Right lobe of liver (tissue), 6 donors: ENCODE measurements at regions not wholly inside any gene's neighbourhood (a gene's known extent, or its start where the extent isn't known, plus 50 kb on each side); places are given as distances from the start of the nearest gene placed in this dataset.

Experiments used
- ATAC-seq, 4 donors: fragments of 200-7000 bp; cut with Tn5 transposase; one replicate each; pipeline ENCODE4 v1.9.1; 2020; ENCODE audit warnings: mild to moderate bottlenecking in 4 of 4, moderate library complexity in 4 of 4
- DNase-seq, 3 donors: peaks; one replicate each; pipeline ENCODE4 v3.0.0-alpha.2; 2020
- H3K27ac ChIP-seq, 3 donors: fragments of 200-600 bp; one replicate each; pipeline ENCODE4 v1.8.0; 2022
- H3K27me3 ChIP-seq, 2 donors: fragments of 200-600 bp; one replicate each; pipeline ENCODE4 v1.8.0; 2022
- H3K36me3 ChIP-seq, 4 donors: fragments of 200-600 bp; sonication (generic) in 1 of 4; one replicate each; pipeline versions ENCODE4 v1.5.1 to v1.8.0; 2017 to 2022; ENCODE audit warnings: control low read depth in 1 of 4
- H3K4me1 ChIP-seq, 4 donors: fragments of 200-600 bp; sonication (generic) in 1 of 4; one replicate each; pipeline versions ENCODE4 v1.5.1 to v1.8.0; 2017 to 2022; ENCODE audit warnings: control low read depth in 1 of 4
- H3K4me3 ChIP-seq, 3 donors: fragments of 200-600 bp; one replicate each; pipeline ENCODE4 v1.8.0; 2022
- H3K9me3 ChIP-seq, 4 donors: fragments of 200-600 bp; sonication (generic) in 1 of 4; one replicate each; pipeline versions ENCODE4 v1.5.1 to v1.8.0; 2017 to 2022; ENCODE audit warnings: control low read depth in 1 of 4
- POLR2A ChIP-seq: fragments of 450-650 bp; IDR thresholded peaks from one replicate; pipeline ENCODE4 v1.6.1; 2017; ENCODE audit warnings: antibody characterized with exemption, mild to moderate bottlenecking
- WGBS: methylation state at CpG from one replicate; pipeline ENCODE4 v1.1.6; 2018; ENCODE audit warnings: low coverage, low lambda C conversion rate; ENCODE audit not compliant: insufficient coverage; ENCODE audit errors: missing lambda C conversion rate; 5-methylcytosine and 5-hydroxymethylcytosine counted together
- intact Hi-C, 2 donors: fragments of 100-400 bp; cut with DNase I; formaldehyde crosslinking; loops; one replicate each; pipeline versions ENCODE4 v1.11.2 to v1.14.1; 2022
- TF ChIP-seq, protein P1 (sequence below), 4 donors: fragments of 200-600 bp in 3 of 4; fragments of 450-650 bp in 1 of 4; IDR thresholded peaks; one replicate each; pipeline versions ENCODE4 v1.5.1 to v1.8.0; 2016 to 2022; ENCODE audit warnings: antibody characterized with exemption in 4 of 4, mild to moderate bottlenecking in 2 of 4
- donor health status: DM: no; HTN: yes; CAD: no.
- donor health status: DM: no; HTN: no; CAD: no.
- donor health status: DM: no; HTN: no; CAD: no.
- donor health status: DM: no; HTN: yes; CAD: no.
- donor health status: DM: no; HTN: yes; CAD: no.

DNA sequence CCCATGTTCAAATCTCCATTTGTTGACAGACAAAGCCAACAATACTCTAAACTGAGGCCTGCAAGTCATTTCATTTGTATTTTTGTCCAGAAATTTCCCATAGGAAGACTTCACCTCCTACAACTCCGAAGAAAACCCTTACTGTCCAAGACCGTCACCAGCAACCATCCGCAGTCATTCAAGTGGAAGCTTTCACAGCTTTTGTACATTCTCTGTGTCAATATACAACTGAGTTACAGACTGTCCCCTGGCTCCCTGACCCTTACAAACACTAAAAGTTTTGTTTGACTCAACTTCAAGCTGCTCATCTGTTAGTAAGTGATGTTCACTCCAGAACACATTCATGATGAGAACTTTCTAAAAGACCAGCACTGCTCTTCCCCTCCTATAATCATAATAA, 210.1 kb downstream of the DEPDC1B start:
- Histone ChIP-seq H3K4me3 (no peak overlapping the region), H3K36me3 (no peaks in the 10 kb centered on the region), H3K27ac (no peak overlapping the region), H3K9me3 (no peaks in the 10 kb centered on the region), H3K27me3 (no peaks in the 10 kb centered on the region), H3K4me1 (no peaks in the 10 kb centered on the region)
- 78% methylated on average over 3 of the region's 3 CpGs for WGBS
- intact Hi-C loops, result no loop called here
- DNase-seq (no peak), ATAC-seq (no peak)
- TF ChIP-seq POLR2A, result no peak
- TF ChIP-seq, protein P1, sequence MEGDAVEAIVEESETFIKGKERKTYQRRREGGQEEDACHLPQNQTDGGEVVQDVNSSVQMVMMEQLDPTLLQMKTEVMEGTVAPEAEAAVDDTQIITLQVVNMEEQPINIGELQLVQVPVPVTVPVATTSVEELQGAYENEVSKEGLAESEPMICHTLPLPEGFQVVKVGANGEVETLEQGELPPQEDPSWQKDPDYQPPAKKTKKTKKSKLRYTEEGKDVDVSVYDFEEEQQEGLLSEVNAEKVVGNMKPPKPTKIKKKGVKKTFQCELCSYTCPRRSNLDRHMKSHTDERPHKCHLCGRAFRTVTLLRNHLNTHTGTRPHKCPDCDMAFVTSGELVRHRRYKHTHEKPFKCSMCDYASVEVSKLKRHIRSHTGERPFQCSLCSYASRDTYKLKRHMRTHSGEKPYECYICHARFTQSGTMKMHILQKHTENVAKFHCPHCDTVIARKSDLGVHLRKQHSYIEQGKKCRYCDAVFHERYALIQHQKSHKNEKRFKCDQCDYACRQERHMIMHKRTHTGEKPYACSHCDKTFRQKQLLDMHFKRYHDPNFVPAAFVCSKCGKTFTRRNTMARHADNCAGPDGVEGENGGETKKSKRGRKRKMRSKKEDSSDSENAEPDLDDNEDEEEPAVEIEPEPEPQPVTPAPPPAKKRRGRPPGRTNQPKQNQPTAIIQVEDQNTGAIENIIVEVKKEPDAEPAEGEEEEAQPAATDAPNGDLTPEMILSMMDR (IDR thresholded peaks at IDR 0.05), result no peak

GRCh38 chr5:60489377-60489776, 210.6 kb downstream of the DEPDC1B start:
- Histone ChIP-seq H3K4me1 (no peaks in the 10 kb centered on the region), H3K36me3 (no peaks in the 10 kb centered on the region), H3K4me3 (no peak overlapping the region), H3K27me3 (no peaks in the 10 kb centered on the region), H3K27ac (no peak overlapping the region), H3K9me3 (no peaks in the 10 kb centered on the region)
- TF ChIP-seq, protein P1 (IDR thresholded peaks at IDR 0.05), result no peak
- intact Hi-C loops, result no loop called here
- ATAC-seq (no peak), DNase-seq (no peak)
- WGBS, result 43% methylated on average over 2 of the region's 2 CpGs

GRCh38 chr5:60488466-60489130, 211.4 kb downstream of the DEPDC1B start:
- ATAC-seq (no peak), DNase-seq (no peak)
- no peak for TF ChIP-seq POLR2A
- TF ChIP-seq, protein P1 (IDR thresholded peaks at IDR 0.05), result no peak
- intact Hi-C loops, result no loop called here
- H3K27me3 ChIP-seq, result no peaks in the 10 kb centered on the region
- no peaks in the 10 kb centered on the region for H3K4me1 ChIP-seq
- H3K36me3 ChIP-seq, result no peaks in the 10 kb centered on the region
- no peak overlapping the region for H3K4me3 ChIP-seq
- no peaks in the 10 kb centered on the region for H3K9me3 ChIP-seq
- no peak overlapping the region for H3K27ac ChIP-seq
- 58% methylated on average over 6 of the region's 6 CpGs for WGBS

GRCh38 chr5:60487885-60488442, 212.0 kb downstream of the DEPDC1B start:
- H3K4me1 ChIP-seq, result no peaks in the 10 kb centered on the region
- no peak for DNase-seq
- ATAC-seq, result no peak
- no peak overlapping the region for H3K27ac ChIP-seq
- no peaks in the 10 kb centered on the region for H3K36me3 ChIP-seq
- intact Hi-C loops, result no loop called here
- H3K9me3 ChIP-seq, result no peaks in the 10 kb centered on the region
- H3K27me3 ChIP-seq, result no peaks in the 10 kb centered on the region
- 70% methylated on average over 16 of the region's 16 CpGs for WGBS
- no peak overlapping the region for H3K4me3 ChIP-seq
- no peak for TF ChIP-seq POLR2A
- TF ChIP-seq, protein P1 (IDR thresholded peaks at IDR 0.05), result no peak
